GM18519 (cell line): ENCODE measurements at regions not wholly inside any gene's neighbourhood (a gene's known extent, or its start where the extent isn't known, plus 50 kb on each side); places are given as distances from the start of the nearest gene placed in this dataset.

Experiments used
- ATAC-seq: cut with Tn5 transposase; IDR thresholded peaks from one replicate; pipeline ENCODE4 v1.9.1; 2021; ENCODE audit warnings: mild to moderate bottlenecking, moderate library complexity; ENCODE audit not compliant: unreplicated experiment, low FRiP score

- no peak for ATAC-seq
Measured at GRCh38 chr18:24811950-24812681, 351.7 kb downstream of the HRH4 start.

- no peak for ATAC-seq
Measured at GRCh38 chr18:24814521-24814920, 354.1 kb downstream of the HRH4 start.

- no peak for ATAC-seq
Measured at GRCh38 chr18:24817150-24817549, 356.7 kb downstream of the HRH4 start.

- ATAC-seq, result no peak
Measured at GRCh38 chr18:24817587-24818371, 357.3 kb downstream of the HRH4 start.

GRCh38 chr18:24818441-24818840 lies 358.0 kb downstream of the HRH4 start:
- ATAC-seq, result no peak

GRCh38 chr18:24819141-24819890 lies 358.9 kb downstream of the HRH4 start:
- ATAC-seq, result no peak

- no peak for ATAC-seq
Measured at GRCh38 chr18:24825397-24825796, 365.0 kb downstream of the HRH4 start.

GRCh38 chr18:24826605-24827004 lies 366.2 kb downstream of the HRH4 start:
- no peak for ATAC-seq

GRCh38 chr18:24827501-24827900 lies 367.1 kb downstream of the HRH4 start:
- ATAC-seq, result no peak

- ATAC-seq, result no peak
Measured at GRCh38 chr18:24831081-24831480, 370.6 kb downstream of the HRH4 start.

- ATAC-seq, result no peak
Measured at GRCh38 chr18:24831871-24832665, 371.6 kb downstream of the HRH4 start.

GRCh38 chr18:24835751-24836150 lies 375.3 kb downstream of the HRH4 start:
- no peak for ATAC-seq

- no peak for ATAC-seq
Measured at GRCh38 chr18:24837066-24837465, 376.6 kb downstream of the HRH4 start.

- no peak for ATAC-seq
Measured at GRCh38 chr18:24840051-24840450, 379.6 kb downstream of the HRH4 start.

- no peak for ATAC-seq
Measured at GRCh38 chr18:24840640-24841039, 380.2 kb downstream of the HRH4 start.

- no peak for ATAC-seq
Measured at GRCh38 chr18:24841536-24841935, 381.1 kb downstream of the HRH4 start.

- no peak for ATAC-seq
Measured at GRCh38 chr18:24843123-24843522, 382.7 kb downstream of the HRH4 start.

GRCh38 chr18:24846138-24846537 lies 385.7 kb downstream of the HRH4 start:
- ATAC-seq, result no peak

GRCh38 chr18:24850532-24850931 lies 390.1 kb downstream of the HRH4 start:
- no peak for ATAC-seq

- no peak for ATAC-seq
Measured at GRCh38 chr18:24853076-24853475, 392.6 kb downstream of the HRH4 start.
